ENCODE measurements at regions not wholly inside any gene's neighbourhood (a gene's known extent, or its start where the extent isn't known, plus 50 kb on each side); places are given as distances from the start of the nearest gene placed in this dataset.
"Not testable (repeated sequence)": the region's sequence is repeated elsewhere in the genome, so short reads cannot be mapped to it uniquely, and the experiment has no call there.

DNA sequence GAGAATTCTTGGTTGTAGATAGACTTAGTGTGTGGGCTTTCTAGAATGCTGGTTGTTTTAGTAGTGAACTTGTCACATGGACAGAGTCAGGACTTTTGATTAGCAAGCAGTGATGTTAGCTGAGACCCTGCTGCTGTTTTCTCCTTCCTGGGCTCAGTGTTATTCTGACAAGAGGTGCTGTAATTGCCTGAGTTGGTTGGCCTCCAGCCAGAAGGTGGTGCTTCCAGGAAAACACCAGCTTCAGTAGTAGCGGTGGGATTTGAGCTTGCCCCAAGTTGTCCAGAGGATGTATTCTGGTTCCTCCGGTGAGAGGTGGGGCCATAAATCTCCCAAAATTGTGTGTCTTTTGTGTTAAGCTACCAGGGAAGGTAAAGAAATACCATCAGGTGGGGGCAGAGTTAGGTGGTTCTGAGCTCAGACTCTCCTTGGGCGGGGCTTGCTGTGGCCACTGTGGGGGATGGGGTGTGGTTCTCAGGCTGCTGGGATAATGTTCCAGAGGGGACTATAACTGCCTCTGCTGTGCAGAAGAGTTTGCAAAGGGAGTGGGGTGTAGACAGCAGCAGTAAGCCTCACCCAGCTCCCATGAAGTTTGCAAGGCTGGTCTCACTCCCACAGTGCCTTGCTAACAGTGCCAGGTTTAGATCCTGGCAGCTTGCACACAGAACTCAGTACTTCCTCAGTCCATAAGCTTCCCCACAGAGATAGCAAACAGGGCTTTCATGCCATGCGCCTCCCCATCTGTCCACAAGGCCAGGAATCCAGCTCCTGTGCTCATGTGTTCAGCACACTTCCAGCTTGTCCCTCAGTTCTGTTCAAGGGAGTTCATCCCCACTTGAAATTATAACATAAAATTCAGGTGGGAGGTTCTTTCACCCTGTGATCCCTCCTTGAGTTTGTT lies 278.4 kb upstream of the PTCHD4 start:
- Histone ChIP-seq H3K9me3 (ENCODE audit: control insufficient read depth, insufficient read depth, low read length) (no peaks in the 10 kb centered on the region), H3K4me1 (ENCODE audit: control insufficient read depth, insufficient read depth, low read length) (no peaks in the 10 kb centered on the region), H3K4me3 (ENCODE audit: low read depth, low read length) (no peak overlapping the region), H3K36me3 (ENCODE audit: control insufficient read depth, insufficient read depth, low read length) (no peaks in the 10 kb centered on the region), H3K27me3 (ENCODE audit: control insufficient read depth, insufficient read depth, low read length) (no peaks in the 10 kb centered on the region), H3K27ac (ENCODE audit: low read depth, low read length) (no peak overlapping the region)
- DNase-seq (ENCODE audit: low read depth in 4 of 6, low spot score in 6 of 6): no peak
- WGBS (ENCODE audit: insufficient coverage): 87% methylated on average over 4 of the region's 4 CpGs

- no CpG with 5 or more reads among the region's 2 CpGs for WGBS (ENCODE audit: insufficient coverage)
- H3K9me3 ChIP-seq (ENCODE audit: control insufficient read depth, insufficient read depth, low read length): no peaks in the 10 kb centered on the region
Measured at GRCh38 chr6:48388044-48388443, 277.0 kb upstream of the PTCHD4 start.

DNA sequence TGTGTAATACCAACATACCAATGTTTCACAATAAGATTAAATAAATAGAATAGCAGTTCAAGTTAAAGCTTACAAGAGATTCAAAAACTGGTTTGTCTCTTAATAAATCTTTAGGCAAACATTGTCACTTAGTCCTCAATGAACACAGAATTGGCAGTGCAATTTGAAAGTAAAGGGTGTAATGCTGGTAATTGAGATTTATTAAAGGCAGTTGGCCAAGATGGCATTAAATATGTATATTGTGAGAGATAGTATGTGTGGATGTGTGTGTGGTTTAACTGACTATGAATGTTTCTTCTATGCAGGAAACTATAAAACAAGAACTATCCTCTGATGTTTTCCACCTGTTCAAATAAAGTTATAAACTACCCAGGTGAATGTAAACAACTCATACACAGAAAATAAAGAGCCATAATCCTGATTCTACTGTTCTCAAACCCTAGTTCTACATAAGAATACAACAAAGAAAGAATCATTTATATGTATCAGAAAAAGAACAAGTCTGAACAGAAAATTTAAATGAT lies 267.9 kb upstream of the PTCHD4 start:
- Histone ChIP-seq H3K27me3 (ENCODE audit: control insufficient read depth, insufficient read depth, low read length) (no peaks in the 10 kb centered on the region), H3K36me3 (ENCODE audit: control insufficient read depth, insufficient read depth, low read length) (no peaks in the 10 kb centered on the region), H3K4me1 (ENCODE audit: control insufficient read depth, insufficient read depth, low read length) (no peaks in the 10 kb centered on the region), H3K9me3 (ENCODE audit: control insufficient read depth, insufficient read depth, low read length) (peaks cover 2% of the 10 kb centered on the region), H3K4me3 (ENCODE audit: low read depth, low read length) (no peak overlapping the region), H3K27ac (ENCODE audit: low read depth, low read length) (no peak overlapping the region)
- no peak for DNase-seq (ENCODE audit: low read depth in 4 of 6, low spot score in 6 of 6)

More at GRCh38 chr6:48388044-48388443, 277.0 kb upstream of the PTCHD4 start:
- no peaks in the 10 kb centered on the region for H3K27me3 ChIP-seq (ENCODE audit: control insufficient read depth, insufficient read depth, low read length)
- no peak overlapping the region for H3K4me3 ChIP-seq (ENCODE audit: low read depth, low read length)
- H3K36me3 ChIP-seq (ENCODE audit: control insufficient read depth, insufficient read depth, low read length): no peaks in the 10 kb centered on the region
- no peaks in the 10 kb centered on the region for H3K4me1 ChIP-seq (ENCODE audit: control insufficient read depth, insufficient read depth, low read length)
- H3K27ac ChIP-seq (ENCODE audit: low read depth, low read length): no peak overlapping the region
- DNase-seq (ENCODE audit: low read depth in 4 of 6, low spot score in 6 of 6): no peak

DNA sequence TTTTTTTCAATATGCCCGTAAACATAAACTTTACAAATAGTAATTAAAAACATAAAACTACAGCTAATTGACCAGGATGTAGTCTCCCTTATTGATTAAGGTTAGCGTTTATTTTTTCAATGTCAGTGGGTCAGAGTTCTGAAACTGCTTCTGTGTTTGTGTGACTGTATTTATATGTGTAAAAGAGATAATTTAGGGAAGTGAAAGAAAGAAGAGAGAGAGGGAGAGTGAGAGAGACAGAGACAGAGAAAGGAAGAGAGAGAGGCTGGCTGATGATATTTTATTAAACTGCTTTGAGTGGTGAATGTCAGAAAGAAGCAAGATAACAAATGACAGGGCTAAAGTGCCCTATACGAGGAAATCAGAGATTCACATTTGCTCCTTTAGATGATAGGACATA lies 266.1 kb upstream of the PTCHD4 start:
- DNase-seq (ENCODE audit: low read depth in 4 of 6, low spot score in 6 of 6): no peak
- no peaks in the 10 kb centered on the region for H3K36me3 ChIP-seq (ENCODE audit: control insufficient read depth, insufficient read depth, low read length)
- no peak overlapping the region for H3K4me3 ChIP-seq (ENCODE audit: low read depth, low read length)
- 92% methylated on average over 2 of the region's 3 CpGs for WGBS (ENCODE audit: insufficient coverage)
- H3K27ac ChIP-seq (ENCODE audit: low read depth, low read length): no peak overlapping the region
- H3K9me3 ChIP-seq (ENCODE audit: control insufficient read depth, insufficient read depth, low read length): peaks cover 2% of the 10 kb centered on the region
- no peaks in the 10 kb centered on the region for H3K4me1 ChIP-seq (ENCODE audit: control insufficient read depth, insufficient read depth, low read length)
- no peaks in the 10 kb centered on the region for H3K27me3 ChIP-seq (ENCODE audit: control insufficient read depth, insufficient read depth, low read length)

- not testable (repeated sequence) for DNase-seq (ENCODE audit: low read depth in 4 of 6, low spot score in 6 of 6); H3K27ac ChIP-seq (ENCODE audit: low read depth, low read length); H3K4me3 ChIP-seq (ENCODE audit: low read depth, low read length); H3K27me3 ChIP-seq (ENCODE audit: control insufficient read depth, insufficient read depth, low read length); H3K36me3 ChIP-seq (ENCODE audit: control insufficient read depth, insufficient read depth, low read length); H3K4me1 ChIP-seq (ENCODE audit: control insufficient read depth, insufficient read depth, low read length); H3K9me3 ChIP-seq (ENCODE audit: control insufficient read depth, insufficient read depth, low read length)
- WGBS (ENCODE audit: insufficient coverage): 94% methylated on average over 16 of the region's 34 CpGs
Measured at GRCh38 chr6:48371226-48371625, 260.2 kb upstream of the PTCHD4 start.

GRCh38 chr6:48369100-48369499 lies 258.1 kb upstream of the PTCHD4 start:
- Histone ChIP-seq H3K4me1 (ENCODE audit: control insufficient read depth, insufficient read depth, low read length) (no peaks in the 10 kb centered on the region), H3K27me3 (ENCODE audit: control insufficient read depth, insufficient read depth, low read length) (no peaks in the 10 kb centered on the region), H3K27ac (ENCODE audit: low read depth, low read length) (no peak overlapping the region), H3K9me3 (ENCODE audit: control insufficient read depth, insufficient read depth, low read length) (peaks cover 2% of the 10 kb centered on the region), H3K36me3 (ENCODE audit: control insufficient read depth, insufficient read depth, low read length) (no peaks in the 10 kb centered on the region), H3K4me3 (ENCODE audit: low read depth, low read length) (no peak overlapping the region)
- no CpG with 5 or more reads among the region's 2 CpGs for WGBS (ENCODE audit: insufficient coverage)
- no peak for DNase-seq (ENCODE audit: low read depth in 4 of 6, low spot score in 6 of 6)

GRCh38 chr6:48325701-48326100 lies 214.7 kb upstream of the PTCHD4 start:
- DNase-seq (ENCODE audit: low read depth in 4 of 6, low spot score in 6 of 6): no peak
- no peak overlapping the region for H3K27ac ChIP-seq (ENCODE audit: low read depth, low read length)
- no peaks in the 10 kb centered on the region for H3K27me3 ChIP-seq (ENCODE audit: control insufficient read depth, insufficient read depth, low read length)
- H3K4me3 ChIP-seq (ENCODE audit: low read depth, low read length): no peak overlapping the region
- H3K4me1 ChIP-seq (ENCODE audit: control insufficient read depth, insufficient read depth, low read length): no peaks in the 10 kb centered on the region
- no peaks in the 10 kb centered on the region for H3K36me3 ChIP-seq (ENCODE audit: control insufficient read depth, insufficient read depth, low read length)
- H3K9me3 ChIP-seq (ENCODE audit: control insufficient read depth, insufficient read depth, low read length): no peaks in the 10 kb centered on the region
- no CpG with 5 or more reads among the region's 1 CpG for WGBS (ENCODE audit: insufficient coverage)

GRCh38 chr6:48318670-48319069 lies 207.7 kb upstream of the PTCHD4 start:
- Histone ChIP-seq H3K27me3 (ENCODE audit: control insufficient read depth, insufficient read depth, low read length) (no peaks in the 10 kb centered on the region), H3K4me1 (ENCODE audit: control insufficient read depth, insufficient read depth, low read length) (no peaks in the 10 kb centered on the region), H3K4me3 (ENCODE audit: low read depth, low read length) (no peak overlapping the region), H3K9me3 (ENCODE audit: control insufficient read depth, insufficient read depth, low read length) (no peaks in the 10 kb centered on the region), H3K36me3 (ENCODE audit: control insufficient read depth, insufficient read depth, low read length) (no peaks in the 10 kb centered on the region), H3K27ac (ENCODE audit: low read depth, low read length) (no peak overlapping the region)
- 94% methylated on average over 3 of the region's 5 CpGs for WGBS (ENCODE audit: insufficient coverage)
- DNase-seq (ENCODE audit: low read depth in 4 of 6, low spot score in 6 of 6): no peak

DNA sequence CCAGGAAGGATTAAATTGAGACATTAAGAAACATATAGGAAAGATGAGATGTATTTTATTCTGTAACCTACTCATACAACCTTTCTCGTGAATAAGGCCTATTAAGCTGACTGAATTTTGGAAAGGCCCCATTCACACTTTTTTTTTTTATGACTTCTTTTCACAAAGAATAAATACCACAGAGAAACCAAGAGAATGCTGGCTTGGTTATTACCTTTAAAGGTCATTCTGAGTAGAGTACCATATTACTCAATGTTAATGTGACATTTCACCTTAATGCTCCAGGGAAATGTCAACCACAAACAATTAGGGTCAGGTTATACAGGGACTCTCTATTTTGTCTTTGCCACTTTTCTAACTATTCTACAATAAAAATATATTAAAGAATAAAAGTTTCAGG lies 204.9 kb upstream of the PTCHD4 start:
- WGBS (ENCODE audit: insufficient coverage): no CpG with 5 or more reads among the region's 1 CpG

DNA sequence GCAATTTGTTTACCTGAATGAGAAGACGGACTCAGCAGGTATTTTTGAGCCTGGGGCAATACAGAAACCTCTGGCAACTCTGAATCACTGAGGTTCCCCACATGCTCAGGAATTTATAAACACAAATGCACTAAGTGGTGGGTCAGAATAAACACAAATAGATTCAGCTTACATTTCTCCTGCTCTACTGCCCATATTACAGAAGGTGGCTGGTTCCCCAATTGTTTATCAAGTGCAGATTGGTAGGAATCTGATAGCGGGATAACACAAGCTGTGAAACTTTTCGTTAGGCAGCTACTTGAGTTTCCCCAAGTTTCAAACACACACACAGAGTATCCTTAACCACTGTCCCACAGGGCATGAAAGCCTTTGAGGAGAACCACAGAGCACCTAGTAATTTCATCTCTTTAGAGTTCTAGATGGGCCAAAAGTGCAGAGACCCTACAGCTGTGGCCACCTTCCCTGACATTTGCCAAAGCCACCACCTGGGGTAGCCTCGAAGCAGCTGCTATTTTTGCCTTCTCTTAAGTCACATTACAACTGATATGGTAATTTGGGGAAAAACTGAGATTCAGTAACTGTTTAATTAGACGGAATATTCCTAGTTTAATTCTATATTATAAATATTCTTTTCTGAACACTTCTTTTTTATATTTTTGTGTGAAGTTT lies 204.2 kb upstream of the PTCHD4 start:
- no peaks in the 10 kb centered on the region for H3K9me3 ChIP-seq (ENCODE audit: control insufficient read depth, insufficient read depth, low read length)
- no peaks in the 10 kb centered on the region for H3K36me3 ChIP-seq (ENCODE audit: control insufficient read depth, insufficient read depth, low read length)
- H3K4me1 ChIP-seq (ENCODE audit: control insufficient read depth, insufficient read depth, low read length): no peaks in the 10 kb centered on the region
- no peak overlapping the region for H3K4me3 ChIP-seq (ENCODE audit: low read depth, low read length)
- no peak overlapping the region for H3K27ac ChIP-seq (ENCODE audit: low read depth, low read length)
- DNase-seq (ENCODE audit: low read depth in 4 of 6, low spot score in 6 of 6): no peak
- no peaks in the 10 kb centered on the region for H3K27me3 ChIP-seq (ENCODE audit: control insufficient read depth, insufficient read depth, low read length)
- WGBS (ENCODE audit: insufficient coverage): 100% methylated on average over 1 of the region's 5 CpGs

More for the DNA sequence above, 204.9 kb upstream of the PTCHD4 start:
- no peak overlapping the region for H3K4me3 ChIP-seq (ENCODE audit: low read depth, low read length)
- no peak overlapping the region for H3K27ac ChIP-seq (ENCODE audit: low read depth, low read length)
- H3K27me3 ChIP-seq (ENCODE audit: control insufficient read depth, insufficient read depth, low read length): no peaks in the 10 kb centered on the region
- DNase-seq (ENCODE audit: low read depth in 4 of 6, low spot score in 6 of 6): no peak
- H3K9me3 ChIP-seq (ENCODE audit: control insufficient read depth, insufficient read depth, low read length): no peaks in the 10 kb centered on the region
- H3K36me3 ChIP-seq (ENCODE audit: control insufficient read depth, insufficient read depth, low read length): no peaks in the 10 kb centered on the region
- no peaks in the 10 kb centered on the region for H3K4me1 ChIP-seq (ENCODE audit: control insufficient read depth, insufficient read depth, low read length)
